ENCODE measurements at regions not wholly inside any gene's neighbourhood (a gene's known extent, or its start where the extent isn't known, plus 50 kb on each side); places are given as distances from the start of the nearest gene placed in this dataset.

DNA sequence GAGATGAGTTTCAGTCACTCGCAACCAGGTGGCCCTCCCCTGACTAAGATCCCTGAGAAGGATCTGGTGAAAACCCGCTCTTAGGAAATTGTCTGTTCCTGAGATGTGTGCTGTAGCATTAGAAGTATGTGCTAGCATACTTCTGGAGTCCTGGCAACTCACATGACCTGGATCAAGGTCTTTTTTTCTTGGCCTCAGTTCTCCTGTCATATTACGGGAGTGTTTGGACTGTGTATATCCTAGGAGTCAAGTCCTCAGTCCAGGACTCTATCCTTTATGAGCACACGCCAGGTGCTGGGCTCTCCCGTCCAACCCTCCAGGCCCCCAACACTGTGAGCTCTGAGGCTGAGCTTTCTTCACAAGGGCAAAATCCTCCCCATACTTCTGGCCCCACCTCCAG is 156.4 kb downstream of the UQCRFS1 start:
- no peak for TF ChIP-seq POLR2A (IDR thresholded peaks at IDR 0.05)
- TF ChIP-seq, protein P1, sequence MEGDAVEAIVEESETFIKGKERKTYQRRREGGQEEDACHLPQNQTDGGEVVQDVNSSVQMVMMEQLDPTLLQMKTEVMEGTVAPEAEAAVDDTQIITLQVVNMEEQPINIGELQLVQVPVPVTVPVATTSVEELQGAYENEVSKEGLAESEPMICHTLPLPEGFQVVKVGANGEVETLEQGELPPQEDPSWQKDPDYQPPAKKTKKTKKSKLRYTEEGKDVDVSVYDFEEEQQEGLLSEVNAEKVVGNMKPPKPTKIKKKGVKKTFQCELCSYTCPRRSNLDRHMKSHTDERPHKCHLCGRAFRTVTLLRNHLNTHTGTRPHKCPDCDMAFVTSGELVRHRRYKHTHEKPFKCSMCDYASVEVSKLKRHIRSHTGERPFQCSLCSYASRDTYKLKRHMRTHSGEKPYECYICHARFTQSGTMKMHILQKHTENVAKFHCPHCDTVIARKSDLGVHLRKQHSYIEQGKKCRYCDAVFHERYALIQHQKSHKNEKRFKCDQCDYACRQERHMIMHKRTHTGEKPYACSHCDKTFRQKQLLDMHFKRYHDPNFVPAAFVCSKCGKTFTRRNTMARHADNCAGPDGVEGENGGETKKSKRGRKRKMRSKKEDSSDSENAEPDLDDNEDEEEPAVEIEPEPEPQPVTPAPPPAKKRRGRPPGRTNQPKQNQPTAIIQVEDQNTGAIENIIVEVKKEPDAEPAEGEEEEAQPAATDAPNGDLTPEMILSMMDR (IDR thresholded peaks at IDR 0.05): no peak
